CD4-positive, alpha-beta T cell treated with Interleukin-1 beta for 1 hour (primary cell): ENCODE measurements at regions not wholly inside any gene's neighbourhood (a gene's known extent, or its start where the extent isn't known, plus 50 kb on each side); places are given as distances from the start of the nearest gene placed in this dataset.

Experiments
- DNase-seq, 2 donors: peaks; one replicate each; pipeline ENCODE4 v3.0.0-alpha.2; 2020 to 2022

DNA sequence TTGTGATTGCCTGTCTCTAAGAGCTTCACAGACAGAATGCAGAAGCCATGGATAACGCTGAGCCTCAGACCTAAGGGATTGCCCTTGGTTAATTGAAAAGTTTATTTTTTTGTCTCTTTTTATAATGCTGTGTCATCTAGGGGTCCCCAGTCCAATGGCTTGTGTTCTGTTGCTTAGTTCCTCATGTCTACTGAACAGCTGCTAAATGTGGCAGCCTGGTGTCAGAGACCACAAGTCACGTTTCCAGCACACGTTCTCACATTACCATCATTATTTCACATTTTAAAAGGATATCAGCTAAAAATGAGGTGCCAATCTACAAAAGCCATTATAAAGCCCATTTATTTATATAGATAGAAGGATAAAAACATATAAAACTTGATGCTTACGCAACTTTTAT is 1362.0 kb downstream of the PCDH9 start:
- DNase-seq: no peak

DNA sequence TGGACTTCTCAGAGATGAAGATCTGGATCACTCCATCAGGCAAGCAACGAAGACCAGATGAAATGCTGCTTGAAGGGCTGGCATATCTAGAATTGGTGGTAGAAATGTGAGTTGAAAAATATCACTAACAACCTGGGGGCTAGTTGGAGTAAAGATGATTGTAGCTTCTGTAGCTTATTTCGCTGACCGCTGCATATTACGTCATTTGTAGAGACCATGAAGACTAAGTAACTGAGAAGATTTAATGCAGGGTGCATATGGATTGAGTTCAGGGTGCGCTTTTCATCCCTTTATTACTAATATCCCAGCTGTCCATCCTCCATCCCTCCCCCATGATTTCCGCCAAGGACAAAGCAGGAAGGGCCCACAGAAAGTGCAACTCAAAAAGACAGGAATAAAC is 1364.0 kb downstream of the PCDH9 start:
- DNase-seq: no peak

DNA sequence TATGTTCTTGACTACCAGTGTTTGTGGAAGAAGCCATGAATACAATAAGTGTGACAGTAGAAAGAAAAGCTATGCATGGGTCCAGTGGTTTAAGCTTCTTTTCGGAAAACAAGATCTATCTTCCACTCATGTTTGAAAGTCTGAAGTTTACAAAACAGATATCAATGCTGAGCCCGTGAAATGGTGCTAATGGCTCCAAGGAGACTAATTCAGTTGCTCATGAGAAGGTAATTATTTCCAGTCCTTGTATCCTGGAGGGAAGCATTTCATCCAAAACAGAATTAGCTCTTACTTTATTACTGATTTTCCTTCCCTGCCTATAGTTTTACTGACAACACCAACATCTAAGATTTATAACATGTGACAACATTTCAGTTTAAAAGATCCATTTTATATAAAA is 1364.9 kb downstream of the PCDH9 start:
- DNase-seq: no peak

DNA sequence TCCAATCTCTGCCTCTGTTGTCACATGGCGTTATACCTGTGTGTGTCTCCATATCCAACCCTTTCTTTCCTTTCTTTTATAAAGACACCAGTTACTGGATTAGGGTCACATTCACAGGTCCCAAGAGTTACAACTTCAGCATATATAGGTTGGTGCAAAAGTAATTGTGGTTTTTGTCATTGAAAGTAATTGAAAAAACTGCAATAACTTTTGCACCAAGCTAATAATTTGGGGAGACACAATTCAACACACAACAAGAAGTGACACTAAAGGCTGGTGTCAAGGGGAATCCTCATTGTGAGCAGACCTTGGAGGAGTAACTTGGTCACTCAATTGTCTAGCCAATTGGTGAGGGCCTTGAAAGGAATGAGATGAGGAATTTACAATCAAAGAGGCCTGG is 1366.1 kb downstream of the PCDH9 start:
- no peak for DNase-seq

DNA sequence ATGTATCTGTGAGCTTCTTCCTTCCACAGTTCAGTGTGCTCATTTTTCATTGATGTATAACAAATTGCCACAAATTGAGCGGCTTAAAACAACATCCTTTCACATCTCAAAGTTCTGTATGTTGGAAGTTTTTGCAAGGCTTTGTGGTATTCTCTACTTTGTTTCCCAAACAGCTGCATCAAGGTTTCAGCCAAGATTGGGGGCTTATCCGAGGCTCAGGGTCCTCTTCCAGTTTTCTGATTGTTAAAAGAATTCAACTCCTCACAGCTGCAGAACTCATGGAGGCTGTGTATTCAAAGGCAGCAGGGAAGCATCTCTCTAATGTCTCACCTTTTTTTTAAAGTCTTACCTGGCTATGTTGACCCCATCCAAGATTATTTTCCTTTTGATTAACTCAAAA is 1369.8 kb downstream of the PCDH9 start:
- no peak for DNase-seq

DNA sequence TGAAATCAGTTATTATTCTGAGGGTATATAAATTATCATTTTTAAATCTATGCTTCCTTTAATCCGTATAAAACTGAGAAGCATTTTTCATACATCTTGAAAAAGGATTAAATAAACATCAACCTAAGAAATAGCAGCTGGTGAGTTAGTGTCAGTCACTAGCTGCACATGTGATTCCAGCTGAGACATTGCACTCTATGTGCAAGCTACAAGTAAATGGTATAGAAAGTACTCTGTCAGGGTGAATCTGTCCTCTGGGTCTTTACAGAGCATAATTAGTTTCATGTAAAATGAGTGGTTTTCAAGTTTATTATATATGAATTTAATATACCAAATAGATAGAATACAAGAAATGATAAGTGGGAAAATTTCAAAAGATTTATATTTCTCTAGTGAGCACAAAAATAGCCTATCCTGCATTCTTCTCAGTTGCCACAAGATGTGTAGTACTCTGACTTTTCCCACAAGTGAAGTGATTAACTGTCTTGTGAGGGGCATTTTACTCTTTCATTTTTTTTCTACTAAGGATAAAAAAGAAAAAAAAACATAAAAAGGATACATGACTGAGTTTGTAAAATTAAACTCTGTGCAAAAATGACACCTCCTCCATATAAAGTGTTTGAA is 1372.1 kb downstream of the PCDH9 start:
- DNase-seq: no peak

DNA sequence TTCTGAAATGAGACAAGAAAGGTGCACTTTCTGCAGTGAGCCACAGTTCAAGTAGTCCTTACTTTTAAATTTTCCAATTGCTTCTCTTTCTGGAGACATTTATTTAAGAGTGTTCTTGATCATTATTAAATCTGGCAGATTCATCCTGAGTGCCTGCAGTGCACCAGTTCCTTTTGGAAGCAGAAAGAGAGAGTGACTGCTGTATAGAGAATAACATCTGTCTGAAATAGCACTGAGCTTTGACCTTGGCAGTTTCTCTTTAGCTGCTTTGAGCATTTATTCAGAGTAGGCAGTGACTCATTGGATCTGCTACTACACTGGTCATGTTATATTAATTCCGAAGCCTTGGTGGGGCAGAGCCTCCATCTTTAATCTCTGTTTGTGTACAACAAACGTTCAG is 1373.7 kb downstream of the PCDH9 start:
- DNase-seq: no peak

DNA sequence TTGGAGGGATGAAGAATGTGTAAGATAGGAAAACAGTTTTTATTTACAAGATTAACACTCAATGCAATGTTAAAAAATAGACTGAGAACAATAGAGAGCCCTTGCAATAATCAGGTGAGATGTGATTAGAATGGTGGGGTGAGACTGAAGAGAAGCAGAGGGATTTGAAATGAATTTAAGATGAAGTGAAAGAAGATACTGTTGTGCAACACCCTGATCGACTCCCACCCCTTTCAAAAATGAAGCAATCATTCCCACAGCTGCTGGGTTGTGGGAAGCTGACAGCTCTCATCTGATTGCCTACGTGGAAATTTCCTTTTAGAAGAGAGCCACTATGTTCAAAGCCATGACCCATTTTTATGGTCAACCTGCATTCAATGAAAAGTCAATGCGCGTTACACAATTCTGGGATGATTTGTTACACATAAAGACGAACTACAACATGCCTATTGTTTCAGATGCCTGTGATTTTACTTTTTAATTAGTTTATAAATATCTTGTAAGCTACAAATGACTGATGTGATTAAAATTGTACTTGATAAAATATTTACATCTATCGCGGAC is 1374.8 kb downstream of the PCDH9 start:
- no peak for DNase-seq

DNA sequence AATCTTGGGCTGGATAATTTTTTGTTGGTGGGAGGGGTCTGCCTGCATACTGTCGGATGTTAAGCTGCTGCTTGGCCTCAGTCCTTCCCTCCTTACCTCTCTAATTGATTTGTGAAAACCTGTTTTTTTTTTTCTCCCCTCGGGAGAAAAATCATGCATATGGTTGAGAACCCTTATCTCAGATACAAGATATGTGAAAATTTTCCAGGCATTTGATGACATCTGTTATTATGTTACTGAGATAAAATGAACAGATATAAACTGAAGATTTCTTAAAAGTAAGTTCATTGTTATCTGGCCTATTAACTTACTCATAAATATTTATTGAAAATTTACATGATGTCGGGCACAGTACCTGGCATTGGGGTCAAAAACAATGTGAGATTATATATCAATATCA is 1375.7 kb downstream of the PCDH9 start:
- DNase-seq: no peak

DNA sequence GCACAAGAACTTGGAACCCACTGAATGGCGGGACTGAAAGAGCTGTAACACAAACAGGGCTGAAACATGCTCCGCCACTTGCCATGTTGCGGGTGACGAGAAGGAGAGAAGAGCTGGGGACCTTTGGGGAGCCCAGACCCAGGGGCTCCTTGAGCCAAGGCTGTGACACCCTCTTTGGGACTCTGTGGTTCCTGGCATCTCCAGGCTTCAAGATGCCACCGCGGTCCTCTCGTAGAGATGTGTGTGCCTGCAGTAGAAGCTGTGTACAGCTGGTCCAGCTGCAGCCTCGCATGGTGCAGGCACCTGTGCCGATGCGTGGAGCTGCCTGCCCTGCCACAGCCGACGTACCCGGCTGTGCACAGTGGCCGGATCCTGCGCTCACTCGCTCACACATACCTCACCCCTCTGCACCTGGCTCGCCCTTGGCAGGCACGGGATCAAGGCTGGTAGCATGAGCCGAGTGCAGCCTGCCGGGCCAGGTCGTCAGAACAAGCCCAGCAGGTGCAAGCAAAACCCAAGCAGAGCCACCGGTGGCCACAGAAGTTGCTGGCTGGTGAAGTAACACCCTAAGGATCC is 1385.8 kb downstream of the PCDH9 start:
- DNase-seq: no peak

DNA sequence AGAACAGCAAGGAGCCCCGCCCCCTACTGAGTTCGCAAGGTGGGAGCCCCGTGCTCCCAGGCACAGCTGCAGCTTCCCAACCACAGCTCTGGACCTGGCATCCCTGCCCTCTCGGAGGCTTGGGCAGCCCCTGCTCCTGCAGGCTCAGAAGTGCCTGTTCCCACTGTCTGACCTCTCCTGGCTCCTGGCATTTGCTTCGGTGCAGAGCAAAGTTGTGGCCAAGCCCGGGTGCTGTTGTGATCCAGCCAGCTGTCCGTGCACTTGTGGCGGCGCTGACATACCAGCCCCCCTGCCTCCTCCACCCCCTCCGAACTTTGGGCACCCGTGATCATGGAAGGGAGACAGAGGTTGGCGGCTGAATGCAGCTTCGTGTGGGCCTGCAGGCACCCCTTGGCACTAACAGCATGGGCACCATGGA is 1386.8 kb downstream of the PCDH9 start:
- DNase-seq: no peak

DNA sequence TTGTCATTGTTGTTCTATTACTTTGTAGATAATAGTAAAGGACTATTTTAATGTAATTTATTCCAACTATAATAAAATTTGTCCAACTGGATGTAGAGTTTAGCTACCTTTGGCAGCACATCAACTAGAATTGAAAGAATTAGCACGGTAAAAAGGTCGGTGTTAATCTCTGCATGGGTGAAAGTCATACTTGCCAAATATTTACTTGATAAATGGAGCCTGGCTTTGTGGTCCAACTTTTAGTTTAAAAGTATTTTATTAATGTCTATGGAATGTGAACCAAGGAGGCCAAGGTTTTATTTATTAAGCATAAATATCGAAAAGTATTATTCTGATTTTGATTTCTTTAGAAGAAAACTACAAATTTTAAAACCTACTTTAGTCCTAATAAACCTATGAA is 1389.0 kb downstream of the PCDH9 start:
- DNase-seq: no peak

DNA sequence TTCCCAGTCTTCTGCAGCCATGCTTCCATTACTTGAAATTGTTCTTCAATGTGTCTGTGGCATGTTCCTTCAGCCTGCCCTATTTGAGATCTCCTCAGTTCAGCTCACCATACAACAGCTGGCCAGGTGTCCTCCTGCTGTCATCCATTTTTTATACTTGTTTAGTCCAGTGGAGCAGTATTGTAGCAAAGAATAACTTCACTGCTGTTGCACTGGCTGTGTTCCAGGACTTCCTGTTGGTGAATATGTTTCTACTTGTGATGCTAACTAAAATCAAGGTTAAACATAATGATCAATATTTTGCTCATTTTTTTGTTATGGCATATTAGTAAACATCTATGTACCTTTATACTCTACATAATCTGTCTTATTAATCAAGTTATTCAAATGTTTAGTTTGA is 1394.1 kb downstream of the PCDH9 start:
- no peak for DNase-seq

DNA sequence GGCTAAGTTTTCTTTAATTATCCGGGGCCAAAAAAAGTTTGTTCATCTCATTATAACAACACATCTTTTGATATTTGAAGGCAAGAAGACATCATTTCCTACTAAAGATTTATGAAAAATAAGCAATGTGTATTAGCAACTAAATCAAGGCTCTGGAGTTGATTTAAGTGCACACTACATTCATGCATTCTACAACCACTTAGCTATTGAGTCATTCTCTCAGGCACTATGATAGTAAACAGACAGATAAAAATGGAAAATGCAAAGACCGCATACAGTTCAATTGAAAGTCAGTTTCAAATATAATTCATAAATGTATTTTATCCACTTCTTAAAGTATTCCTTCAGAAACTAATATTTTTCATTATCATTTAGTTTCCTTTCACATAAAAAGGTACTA is 1395.2 kb downstream of the PCDH9 start:
- no peak for DNase-seq

DNA sequence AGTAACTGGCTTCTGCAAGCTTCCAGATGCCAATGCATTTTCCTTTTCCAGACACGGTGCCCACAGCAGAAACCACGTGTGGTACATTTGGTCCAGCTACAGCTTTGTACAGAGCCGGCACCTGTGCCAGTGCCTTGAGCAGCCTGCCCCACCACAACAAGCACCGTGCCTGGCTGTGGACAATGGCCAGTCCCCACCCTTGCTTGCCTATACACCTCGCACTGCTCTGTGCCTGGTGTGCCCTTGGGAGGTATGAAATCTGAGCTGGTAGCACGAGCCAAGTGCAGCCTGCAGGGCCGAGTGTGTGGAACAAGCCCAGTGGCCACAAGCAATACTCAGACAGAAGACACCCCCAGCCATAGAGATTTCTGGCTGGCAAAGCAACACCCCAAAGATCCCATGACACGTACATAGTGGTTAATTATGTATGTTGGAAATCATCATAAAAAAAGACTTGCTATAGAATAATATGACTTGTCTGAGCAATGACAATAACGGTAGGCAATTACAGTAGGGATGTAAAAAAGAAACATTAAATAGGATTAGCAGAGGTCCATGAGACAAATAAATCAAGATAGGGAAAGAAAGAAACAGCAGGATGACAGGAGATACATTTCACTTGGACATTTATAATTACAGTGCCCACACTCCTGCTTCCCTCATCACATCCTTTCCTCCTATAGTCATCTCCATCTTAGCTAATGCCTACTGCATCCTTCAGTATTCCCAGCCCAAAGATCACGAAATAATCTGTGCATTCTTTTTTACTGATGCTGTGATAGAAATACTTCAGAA is 1399.5 kb downstream of the PCDH9 start:
- no peak for DNase-seq

DNA sequence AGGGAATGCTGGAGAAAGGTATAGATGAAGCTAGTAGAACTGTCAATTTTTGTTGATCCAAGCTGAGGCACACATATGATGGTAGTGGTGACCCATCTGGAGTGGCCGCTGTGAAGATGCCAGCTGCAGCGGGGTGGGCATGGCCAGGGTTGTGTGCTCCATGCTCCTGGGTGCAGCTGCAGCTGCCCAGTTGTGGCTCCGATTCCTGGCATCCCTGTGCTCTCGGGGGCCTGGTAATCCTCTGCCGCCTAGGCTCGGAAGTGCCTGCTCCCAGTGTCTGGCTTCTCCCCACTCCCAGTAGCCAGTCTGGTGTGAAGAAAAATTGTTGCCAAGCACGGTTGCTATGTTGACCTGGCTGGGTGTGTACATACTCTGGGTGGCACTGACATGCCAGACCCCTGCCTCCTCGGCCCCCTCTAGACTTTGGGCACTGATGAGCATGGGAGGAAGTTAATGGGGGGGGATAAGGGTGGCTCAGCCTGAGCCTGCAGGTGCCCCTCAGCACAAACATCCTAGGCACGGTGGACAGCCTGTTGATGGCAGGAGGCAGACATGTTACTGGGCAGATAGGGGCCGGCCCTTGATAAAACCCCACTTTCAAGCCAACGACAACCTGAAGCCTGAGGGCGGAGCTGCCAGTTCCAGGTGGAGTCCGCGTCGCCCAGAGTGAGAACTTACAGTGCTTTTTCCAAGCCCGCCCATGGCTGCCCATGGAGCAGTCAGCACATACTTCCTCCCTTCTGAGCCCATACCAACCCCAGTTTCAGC is 1400.7 kb downstream of the PCDH9 start:
- DNase-seq: no peak

DNA sequence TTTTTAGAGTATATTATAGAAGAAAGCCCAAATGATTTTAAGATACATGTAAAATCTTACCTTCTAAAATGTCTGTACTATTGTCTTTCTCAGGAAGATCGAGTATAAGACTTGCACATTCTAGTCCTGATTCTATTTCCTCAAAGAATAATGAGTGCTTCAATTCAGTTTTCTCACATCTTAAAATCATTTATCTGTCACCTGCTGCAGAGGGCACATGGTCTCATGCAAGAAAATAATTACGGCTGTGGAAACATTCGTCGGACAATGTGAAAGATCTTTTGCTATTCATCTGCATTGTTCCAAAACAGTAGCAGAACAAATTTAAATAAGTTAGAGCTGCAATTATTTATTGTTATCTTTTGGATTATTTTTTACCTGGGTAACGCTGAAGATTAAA is 1403.5 kb downstream of the PCDH9 start:
- no peak for DNase-seq

DNA sequence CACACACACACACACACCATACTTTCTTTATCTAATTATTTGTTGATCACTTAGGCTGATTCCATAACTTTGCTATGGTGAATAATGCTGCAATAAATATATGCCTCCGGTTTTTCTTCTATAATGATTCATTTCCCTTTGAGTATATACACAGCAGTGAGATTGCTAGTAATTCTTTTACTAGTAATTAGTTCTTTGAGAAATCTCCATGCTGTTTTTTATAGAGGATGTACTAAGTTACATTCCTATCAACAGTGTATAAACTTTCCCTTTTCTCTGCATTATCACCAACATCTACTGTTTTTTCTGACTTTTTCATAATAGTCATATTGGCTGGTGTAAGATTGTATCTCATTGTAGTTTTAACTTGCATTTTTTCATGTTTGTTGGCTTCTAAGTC is 1405.1 kb downstream of the PCDH9 start:
- no peak for DNase-seq

DNA sequence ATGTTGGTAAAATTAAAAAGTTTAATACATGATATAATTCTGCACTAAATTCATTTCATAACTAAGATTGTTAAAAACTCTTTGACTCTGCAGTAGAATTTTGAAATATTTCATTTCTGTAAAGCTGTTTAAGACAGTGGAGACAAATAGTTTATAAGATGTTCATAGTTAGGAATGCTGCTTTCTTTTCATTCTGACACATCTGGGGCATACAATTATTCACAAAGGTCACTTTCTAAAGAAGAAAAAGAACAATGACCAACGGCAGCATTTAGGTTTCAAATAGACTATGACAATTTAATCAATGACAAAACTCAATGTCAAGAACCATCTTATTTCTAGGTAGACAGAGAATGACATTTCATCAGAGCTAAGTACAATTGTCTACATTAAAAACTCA is 1422.1 kb downstream of the PCDH9 start:
- DNase-seq: no peak

DNA sequence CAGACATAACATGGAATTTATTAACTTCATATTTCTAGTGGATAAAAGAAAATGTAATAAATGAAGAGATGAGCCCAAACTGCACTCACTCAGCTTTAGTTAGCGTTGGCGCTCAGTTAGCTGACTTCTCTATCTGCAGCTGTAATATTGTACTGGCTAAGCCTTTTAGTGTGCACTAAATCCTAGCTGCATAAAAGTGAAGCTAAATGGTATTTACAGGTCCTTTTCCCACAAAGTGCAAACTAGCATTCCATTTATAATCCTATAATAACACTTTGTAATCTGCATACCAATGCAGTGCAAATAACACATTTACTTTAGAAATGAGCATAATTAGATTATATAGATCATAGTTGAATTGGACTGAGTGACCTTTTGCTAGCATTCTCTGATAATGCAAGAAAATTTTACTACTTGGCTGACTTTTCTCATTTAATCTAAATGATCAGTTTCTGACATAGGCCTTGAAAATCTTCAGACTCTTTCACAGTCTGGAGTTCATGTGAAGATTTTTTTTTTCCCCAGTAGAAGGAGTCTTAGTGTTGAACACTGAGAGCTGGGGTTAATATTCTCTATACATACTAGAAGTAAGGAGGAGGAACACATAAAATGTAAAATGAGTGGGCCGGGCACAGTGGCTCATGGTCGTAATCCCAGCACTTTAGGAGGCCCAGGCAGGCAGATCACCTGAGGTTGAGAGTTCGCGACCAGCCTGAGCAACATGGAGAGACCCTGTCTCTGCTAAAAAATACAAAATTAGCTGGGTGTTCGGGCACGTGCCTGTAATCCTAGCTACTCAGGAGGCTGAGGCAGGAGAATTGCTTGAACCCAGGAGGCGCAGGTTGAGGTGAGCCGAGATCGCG is 1426.4 kb downstream of the PCDH9 start:
- DNase-seq: no peak

DNA sequence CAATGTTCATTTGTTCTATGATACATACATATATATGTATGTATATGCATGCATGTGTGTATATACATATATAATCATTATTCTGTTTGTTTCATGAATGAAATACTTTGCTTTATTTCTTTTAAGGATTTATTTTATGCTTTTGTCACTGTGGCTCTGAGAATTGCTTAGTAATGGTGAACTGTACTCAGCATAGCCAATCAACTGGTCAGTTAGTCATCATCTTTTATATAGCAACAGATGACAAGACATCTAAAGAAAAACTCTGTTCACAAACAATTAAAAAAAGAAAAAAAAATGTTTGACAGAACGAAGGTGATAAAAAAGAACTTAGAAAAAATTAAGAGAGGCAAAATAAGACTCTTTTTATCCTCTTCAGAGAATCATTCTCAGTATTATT is 1440.3 kb downstream of the PCDH9 start:
- DNase-seq: no peak

DNA sequence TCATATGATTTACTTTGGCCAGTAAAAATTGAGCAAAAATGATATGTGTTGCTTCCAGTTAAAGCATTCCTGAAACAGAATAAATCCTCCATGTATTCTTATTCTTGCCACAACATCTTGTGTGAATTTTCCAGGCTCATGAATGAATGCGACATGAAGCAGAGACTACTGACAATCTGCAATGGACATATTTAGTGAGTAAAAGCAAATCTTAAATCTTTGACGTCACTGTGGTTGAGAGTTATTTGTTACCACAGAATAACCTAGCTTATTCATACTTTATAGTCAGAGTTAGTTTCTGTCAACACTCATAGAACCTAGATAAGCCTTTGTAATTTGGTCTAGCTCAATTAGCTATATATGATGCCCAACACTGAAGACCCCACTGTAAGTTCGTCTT is 1443.1 kb downstream of the PCDH9 start:
- no peak for DNase-seq
